DMS 273 (cell line): ENCODE measurements at regions not wholly inside any gene's neighbourhood (a gene's known extent, or its start where the extent isn't known, plus 50 kb on each side); places are given as distances from the start of the nearest gene placed in this dataset.

ENCODE experiments used
- DNase-seq: peaks from one replicate; lab custom pipeline; 2025; ENCODE audit not compliant: unreplicated experiment; lab: John Stamatoyannopoulos, UW

GRCh38 chr21:28754127-28754611, 238.5 kb downstream of the LTN1 start:
- no peak for DNase-seq

DNA sequence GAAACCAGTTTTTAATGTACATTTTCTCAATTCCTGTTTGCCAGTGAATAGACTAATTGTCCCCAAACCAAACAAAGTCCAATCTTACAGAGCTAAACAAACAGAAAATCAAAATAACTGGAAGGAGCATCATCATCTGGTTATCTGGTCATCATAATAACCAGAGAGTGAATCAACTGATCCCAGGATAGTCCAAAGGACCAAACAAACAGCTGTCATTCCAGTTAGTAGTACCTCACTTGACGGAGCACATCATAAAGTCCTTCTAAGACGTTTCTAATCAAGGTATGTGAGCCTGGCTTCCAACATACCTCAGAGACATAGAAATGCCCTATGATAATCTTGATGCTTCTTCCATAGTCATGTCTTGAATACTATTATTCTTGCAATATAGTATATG, 240.5 kb downstream of the LTN1 start:
- no peak for DNase-seq

DNA sequence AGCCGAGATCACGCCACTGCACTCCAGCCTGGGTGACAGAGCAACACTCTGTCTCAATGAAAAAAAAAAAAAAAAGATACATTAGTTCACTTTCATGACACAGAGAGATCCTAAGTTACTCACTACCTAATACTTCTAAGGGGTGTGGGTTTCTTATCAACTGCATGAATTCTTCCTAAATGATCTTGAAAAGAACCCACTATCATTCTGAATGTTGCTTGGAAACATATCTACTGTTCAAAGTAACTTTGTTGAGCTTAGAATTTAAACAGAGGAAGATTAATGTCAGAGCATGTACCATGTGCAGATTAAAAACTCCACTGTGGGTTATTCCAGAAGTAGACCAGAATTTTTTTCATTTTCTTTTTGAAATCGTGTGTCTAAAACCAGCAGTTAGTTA, 241.5 kb downstream of the LTN1 start:
- DNase-seq, result no peak

GRCh38 chr21:28750565-28750964, 242.1 kb downstream of the LTN1 start:
- no peak for DNase-seq

DNA sequence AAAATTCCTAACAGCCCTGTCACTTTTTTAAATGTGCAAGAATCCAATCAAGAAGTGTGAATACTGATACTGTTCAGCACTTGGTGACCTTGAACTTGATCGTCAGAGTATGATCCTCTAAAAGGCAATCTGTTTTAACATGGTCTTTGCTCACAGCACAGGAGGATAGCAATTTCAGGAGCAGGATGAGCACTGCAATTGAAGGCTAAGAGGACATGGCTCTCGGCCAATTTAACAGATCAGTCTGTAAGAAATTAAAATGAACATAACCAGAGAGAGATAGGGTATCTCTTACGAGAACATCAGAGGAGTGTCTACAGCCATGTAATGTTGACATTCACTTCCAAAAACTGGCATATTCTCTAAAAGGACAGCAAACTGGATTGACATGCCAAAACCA, 243.1 kb downstream of the LTN1 start:
- no peak for DNase-seq

DNA sequence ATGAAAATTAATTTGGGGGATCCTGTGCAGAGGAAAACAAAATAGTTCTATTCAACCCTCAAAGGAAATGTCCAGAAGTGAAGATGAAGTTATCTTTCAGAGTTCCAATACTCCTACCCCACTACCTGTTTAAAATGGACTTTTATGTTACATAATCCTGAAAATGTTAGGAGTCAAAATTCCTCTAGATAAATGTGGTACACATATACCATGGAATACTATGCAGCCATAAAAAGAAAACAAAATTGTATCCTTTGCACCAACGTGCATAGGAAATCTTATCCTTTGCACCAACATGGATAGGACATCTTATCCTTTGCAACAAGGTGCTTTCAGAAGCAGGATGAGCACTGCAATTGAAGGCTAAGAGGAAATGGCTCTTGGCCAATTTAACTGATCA, 245.2 kb downstream of the LTN1 start:
- DNase-seq, result no peak

GRCh38 chr21:28746166-28746565, 246.5 kb downstream of the LTN1 start:
- DNase-seq, result no peak

- peak; percentile 84 for DNase-seq
Observed at GRCh38 chr21:28745131-28746016, 247.3 kb downstream of the LTN1 start.

- DNase-seq, result no peak
Observed at GRCh38 chr21:28743723-28744122, 249.0 kb downstream of the LTN1 start.

DNA sequence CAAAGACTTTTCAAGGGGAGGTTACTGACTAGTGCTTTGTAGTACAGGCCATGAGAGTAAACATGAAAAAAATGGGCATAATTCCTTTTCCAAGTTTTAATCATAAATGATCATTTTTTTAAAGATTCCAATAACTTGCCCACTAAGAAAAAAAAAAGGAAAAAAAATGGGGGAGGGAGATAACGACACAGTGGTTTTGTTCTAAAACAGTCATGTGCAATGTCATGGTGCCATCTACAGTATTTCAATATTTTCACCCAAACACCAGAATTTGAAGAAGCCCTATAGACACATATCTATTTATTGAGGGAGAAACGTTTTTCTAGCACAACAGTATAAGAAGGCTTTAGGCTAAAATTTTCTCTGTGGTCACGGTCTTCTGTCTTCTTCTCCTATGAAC, 250.2 kb downstream of the LTN1 start:
- peak; percentile 41 for DNase-seq

- DNase-seq, result no peak
Observed at GRCh38 chr21:28740125-28740524, 252.6 kb downstream of the LTN1 start.

DNA sequence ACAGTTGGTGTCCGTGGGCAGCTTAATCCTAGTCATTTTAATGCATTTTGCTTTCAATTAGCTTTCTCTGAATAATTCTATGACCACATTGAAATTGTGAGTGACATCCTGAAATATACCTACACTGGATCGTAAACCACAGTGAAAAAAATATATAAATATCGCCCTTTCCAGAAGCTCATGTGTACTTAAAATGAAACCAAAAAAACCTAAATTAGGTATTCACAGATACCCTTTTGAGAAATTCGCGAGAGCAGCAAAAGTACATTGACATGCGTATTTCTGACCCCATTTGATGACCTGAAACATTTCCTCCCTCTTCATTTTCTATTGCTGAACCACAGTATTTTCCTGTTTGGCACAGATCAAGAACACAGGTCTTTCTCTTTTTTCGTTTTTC, 253.8 kb downstream of the LTN1 start:
- DNase-seq, result no peak

DNA sequence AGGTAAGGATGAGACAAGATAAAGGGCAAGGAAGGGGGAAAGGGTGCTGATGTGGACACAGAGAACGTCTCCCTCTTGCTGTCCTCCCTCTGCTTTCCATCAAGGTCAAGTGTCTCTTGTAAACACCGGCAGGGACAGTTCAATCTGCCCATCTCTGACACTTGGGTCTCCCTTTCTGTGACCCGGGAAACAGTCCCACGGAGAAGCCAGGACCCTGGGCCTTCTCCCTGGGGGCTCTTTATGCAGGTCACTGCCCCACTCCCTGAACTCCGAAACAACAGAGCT, 254.3 kb downstream of the LTN1 start:
- DNase-seq, result no peak

- no peak for DNase-seq
Observed at GRCh38 chr21:28737674-28738419, 254.8 kb downstream of the LTN1 start.

DNA sequence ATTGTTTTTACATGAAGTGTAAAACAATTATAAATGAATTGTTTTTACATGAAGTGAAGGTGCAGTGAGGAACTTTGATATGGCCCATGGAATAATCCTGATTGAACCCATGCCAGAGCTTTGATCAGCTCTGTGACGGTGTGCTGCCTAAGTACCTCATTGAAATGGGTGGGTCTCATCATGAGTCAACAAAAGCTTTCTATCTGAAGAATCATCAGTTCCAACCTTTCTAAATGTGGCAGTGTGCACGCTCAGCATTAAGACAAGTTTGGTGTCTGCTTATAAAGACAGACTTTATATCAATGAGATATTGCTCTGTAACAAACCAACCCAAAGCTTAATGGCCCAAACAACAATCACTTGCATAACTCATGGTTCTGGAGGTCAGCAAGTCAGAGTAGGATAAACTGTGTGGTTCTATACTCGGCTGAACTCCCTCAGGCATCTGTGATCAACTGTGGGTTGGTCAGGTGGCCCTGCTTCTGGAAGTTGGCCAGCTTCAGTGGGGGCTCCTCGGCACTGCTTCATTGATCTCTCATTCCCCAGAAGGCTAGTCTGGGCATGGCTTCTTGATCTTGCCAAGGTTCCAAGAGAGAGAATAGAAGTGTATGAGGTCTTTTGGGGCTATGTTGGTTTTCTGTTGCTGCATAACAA, 258.0 kb downstream of the LTN1 start:
- DNase-seq, result no peak

GRCh38 chr21:28731700-28732321, 260.9 kb downstream of the LTN1 start:
- DNase-seq, result no peak

DNA sequence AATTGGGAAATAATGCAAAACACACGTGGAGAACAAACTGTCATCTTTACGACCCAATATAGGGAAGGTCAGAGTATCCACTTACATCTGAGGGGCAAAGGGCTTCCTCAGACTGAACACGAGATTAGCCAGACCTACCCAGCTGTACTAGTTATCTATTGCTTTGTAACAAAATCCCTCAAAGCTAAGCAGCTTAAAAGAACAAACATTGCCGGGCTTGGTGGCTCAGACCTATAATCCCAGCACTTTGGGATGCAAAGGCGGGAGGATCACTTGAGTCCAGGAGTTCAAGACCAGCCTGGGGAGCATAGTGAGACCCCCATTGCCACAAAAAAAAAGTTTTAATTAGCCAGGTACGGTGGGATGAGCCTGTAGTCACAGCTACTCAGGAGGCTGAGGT, 262.8 kb downstream of the LTN1 start:
- no peak for DNase-seq

GRCh38 chr21:28727809-28728208, 264.9 kb downstream of the LTN1 start:
- no peak for DNase-seq

GRCh38 chr21:28725396-28725795, 267.3 kb downstream of the LTN1 start:
- DNase-seq, result no peak

- no peak for DNase-seq
Observed at GRCh38 chr21:28723646-28724045, 269.0 kb downstream of the LTN1 start.

- no peak for DNase-seq
Observed at GRCh38 chr21:28719723-28720122, 273.0 kb downstream of the LTN1 start.
